GM23338 (cell line): ENCODE measurements at regions not wholly inside any gene's neighbourhood (a gene's known extent, or its start where the extent isn't known, plus 50 kb on each side); places are given as distances from the start of the nearest gene placed in this dataset.
A peak's percentile ranks its signal among the peaks of the same experiment; 100 is the strongest.

Source experiments
- ATAC-seq: fragments of 200-7000 bp; cut with Tn5 transposase; 3 replicates; pipeline ENCODE4 v1.9.1; 2020
- DNase-seq: peaks from one replicate; pipeline ENCODE4 v3.0.0-alpha.2; 2015; ENCODE audit warnings: low spot score
- H2AFZ ChIP-seq: fragments of 200-600 bp; sonication (generic); 2 replicates; pipeline ENCODE4 v1.8.0; 2016; ENCODE audit warnings: antibody characterized with exemption, mild to moderate bottlenecking, moderate library complexity
- H3F3A ChIP-seq: fragments of 200-600 bp; sonication (generic); replicated peaks from 2 replicates; pipeline ENCODE4 v1.8.0; 2017; ENCODE audit warnings: antibody characterized with exemption, mixed run types, low read depth
- H3K27ac ChIP-seq: fragments of 200-600 bp; sonication (generic); 2 replicates; pipeline ENCODE4 v1.6.1; 2016; ENCODE audit warnings: low read depth
- H3K27me3 ChIP-seq: fragments of 200-600 bp; sonication (generic); 2 replicates; pipeline ENCODE4 v1.8.0; 2016; ENCODE audit warnings: mild to moderate bottlenecking, mixed run types, moderate library complexity; ENCODE audit not compliant: insufficient read depth
- H3K36me3 ChIP-seq: fragments of 200-600 bp; sonication (generic); 2 replicates; pipeline ENCODE4 v1.8.0; 2016; ENCODE audit warnings: mild to moderate bottlenecking; ENCODE audit not compliant: insufficient read depth
- H3K4me1 ChIP-seq: fragments of 200-600 bp; sonication (generic); 2 replicates; pipeline ENCODE4 v1.8.0; 2016; ENCODE audit warnings: mild to moderate bottlenecking, moderate library complexity; ENCODE audit not compliant: insufficient read depth
- H3K4me2 ChIP-seq: fragments of 200-600 bp; sonication (generic); 2 replicates; pipeline ENCODE4 v1.7.1; 2017; ENCODE audit warnings: mixed run types
- H3K4me3 ChIP-seq: fragments of 200-600 bp; sonication (generic); 2 replicates; pipeline ENCODE4 v1.6.1; 2016; ENCODE audit warnings: mixed run types
- H3K79me2 ChIP-seq: fragments of 200-600 bp; sonication (generic); replicated peaks from 2 replicates; pipeline ENCODE4 v1.8.0; 2017; ENCODE audit warnings: mild to moderate bottlenecking; ENCODE audit not compliant: insufficient read depth
- H3K9me2 ChIP-seq: fragments of 200-600 bp; sonication (generic); 2 replicates; pipeline ENCODE4 v1.8.0; 2017; ENCODE audit not compliant: insufficient read depth
- H4K20me1 ChIP-seq: fragments of 200-600 bp; sonication (generic); replicated peaks from 2 replicates; pipeline ENCODE4 v1.8.0; 2017; ENCODE audit warnings: mild to moderate bottlenecking; ENCODE audit not compliant: insufficient read depth
- H3K27ac Mint-ChIP-seq: 2 replicates; pipeline ENCODE4 v1.8.0; 2020; ENCODE audit warnings: inconsistent platforms, mild to moderate bottlenecking, moderate library complexity, mixed read lengths
- H3K27me3 Mint-ChIP-seq: 3 replicates; pipeline ENCODE4 v1.8.0; 2022; ENCODE audit warnings: low read depth, mild to moderate bottlenecking, moderate library complexity, mixed read lengths, inconsistent platforms; ENCODE audit not compliant: insufficient read depth, poor library complexity
- H3K36me3 Mint-ChIP-seq: 3 replicates; pipeline ENCODE4 v1.8.0; 2021; ENCODE audit warnings: low read depth, mild to moderate bottlenecking, inconsistent platforms, moderate library complexity, mixed read lengths
- H3K4me1 Mint-ChIP-seq: 3 replicates; pipeline ENCODE4 v1.8.0; 2020; ENCODE audit warnings: mild to moderate bottlenecking, inconsistent platforms, mixed read lengths
- H3K4me3 Mint-ChIP-seq: 3 replicates; pipeline ENCODE4 v1.8.0; 2021; ENCODE audit warnings: moderate library complexity, mild to moderate bottlenecking, inconsistent platforms, mixed read lengths
- H3K9me3 Mint-ChIP-seq: 3 replicates; pipeline ENCODE4 v1.8.0; 2020; ENCODE audit warnings: moderate library complexity, mild to moderate bottlenecking, inconsistent platforms, mixed read lengths
- CREB1 ChIP-seq: fragments of 250-450 bp; sonication (Bioruptor Pico); IDR thresholded peaks from 2 replicates; pipeline ENCODE4 v1.5.0; 2020; ENCODE audit warnings: low read depth, mild to moderate bottlenecking, moderate library complexity
- ETS1 ChIP-seq: IDR thresholded peaks from 2 replicates; pipeline ENCODE4 v1.6.1; 2016; ENCODE audit warnings: antibody characterized with exemption
- EZH2 ChIP-seq: fragments of 200-600 bp; sonication (generic); IDR thresholded peaks from one replicate; pipeline ENCODE4 v1.8.0; 2017; ENCODE audit warnings: antibody characterized with exemption, mild to moderate bottlenecking, low read depth; ENCODE audit not compliant: unreplicated experiment
- JUNB ChIP-seq: IDR thresholded peaks from one replicate; pipeline ENCODE4 v1.6.1; 2016; ENCODE audit warnings: antibody characterized with exemption; ENCODE audit not compliant: unreplicated experiment
- POLR2AphosphoS5 ChIP-seq: IDR thresholded peaks from 2 replicates; pipeline ENCODE4 v1.6.1; 2016; ENCODE audit warnings: antibody characterized with exemption, low read depth
- REST ChIP-seq: IDR thresholded peaks from one replicate; pipeline ENCODE4 v1.6.1; 2018; ENCODE audit warnings: antibody characterized with exemption; ENCODE audit not compliant: unreplicated experiment
- ZNF462 ChIP-seq: fragments of 250-450 bp; sonication (Bioruptor Pico); IDR thresholded peaks from 2 replicates; pipeline ENCODE4 v1.5.0; 2020; ENCODE audit warnings: mild to moderate bottlenecking, moderate library complexity

DNA sequence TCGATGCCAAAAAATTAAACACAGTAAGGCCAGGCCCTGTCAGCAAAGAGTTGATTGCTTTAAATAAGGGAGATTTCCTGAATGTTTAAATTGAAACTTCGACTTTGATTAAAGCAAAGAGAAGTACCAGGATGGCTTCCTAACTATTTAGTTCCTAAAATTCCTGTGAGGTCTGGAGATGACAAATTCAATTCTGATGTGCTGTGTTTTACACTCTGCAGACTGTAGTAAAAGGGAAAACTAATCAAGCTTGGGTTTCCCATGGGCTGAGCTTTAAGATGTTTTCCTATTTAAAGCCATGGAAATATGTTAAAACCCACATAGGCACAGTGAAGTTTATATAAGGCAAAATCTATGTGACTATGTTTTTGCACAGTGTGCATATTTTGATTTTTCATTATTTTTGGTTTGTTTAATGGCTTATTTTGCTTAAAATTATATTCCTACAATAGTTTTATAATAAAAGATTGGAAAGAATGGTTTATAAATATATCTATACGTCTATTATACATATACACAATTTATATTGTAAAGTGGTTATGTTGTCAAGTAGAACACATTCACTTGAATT lies 198.5 kb upstream of the EYA4 start:
- no peak for ATAC-seq
- Mint-ChIP-seq H3K27me3 (no peaks in the 10 kb centered on the region), H3K9me3 (no peaks in the 10 kb centered on the region), H3K36me3 (no peaks in the 10 kb centered on the region), H3K4me1 (no peaks in the 10 kb centered on the region), H3K27ac (no peak overlapping the region), H3K4me3 (no peak overlapping the region)
- TF ChIP-seq REST = no peak
- no peak for TF ChIP-seq ETS1
- TF ChIP-seq CREB1 = no peak
- Histone ChIP-seq H3K4me3 (no peak overlapping the region), H3K9me2 (no peaks in the 10 kb centered on the region), H3K4me1 (no peaks in the 10 kb centered on the region), H3K36me3 (no peaks in the 10 kb centered on the region), H2AFZ (0 out of 2 replicates have a peak overlapping the region, but pooled peaks have one; percentile 30), H3K79me2 (no peaks in the 10 kb centered on the region), H3F3A (no peaks in the 10 kb centered on the region), H3K4me2 (no peak overlapping the region), H3K27ac (no peak overlapping the region), H4K20me1 (no peaks in the 10 kb centered on the region), H3K27me3 (no peaks in the 10 kb centered on the region)
- no peak for DNase-seq

DNA sequence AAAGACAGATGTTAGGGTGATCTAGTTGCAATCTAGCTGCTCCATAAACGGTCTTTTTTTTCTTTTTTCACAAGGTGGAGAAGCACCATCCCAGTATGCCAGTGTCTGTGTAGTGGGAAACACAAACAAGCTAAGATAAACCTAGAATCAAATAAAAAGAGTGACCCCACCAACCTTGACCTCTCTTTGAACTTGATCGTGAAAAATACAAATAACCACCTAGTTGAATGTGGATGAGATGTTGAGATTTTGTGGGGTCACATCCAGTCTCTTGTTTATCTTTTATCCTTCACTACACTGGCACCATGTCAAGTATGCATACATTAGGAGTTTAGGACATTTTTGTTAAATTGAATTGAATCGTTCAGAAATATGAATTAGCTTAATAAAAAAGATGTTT lies 194.6 kb upstream of the EYA4 start:
- Histone ChIP-seq H3K4me1 (no peaks in the 10 kb centered on the region), H3K4me2 (no peak overlapping the region)
- H3K9me3 Mint-ChIP-seq = no peaks in the 10 kb centered on the region
- no peak for TF ChIP-seq ZNF462
- no peak for TF ChIP-seq ETS1
- TF ChIP-seq EZH2 = no peak
- TF ChIP-seq CREB1 = no peak
- TF ChIP-seq POLR2AphosphoS5 = no peak
- no peak for TF ChIP-seq JUNB

More for the DNA sequence above, 194.6 kb upstream of the EYA4 start:
- H3K79me2 ChIP-seq = no peaks in the 10 kb centered on the region
- Mint-ChIP-seq H3K27ac (no peak overlapping the region), H3K4me1 (peaks cover 13% of the 10 kb centered on the region; the same call in 2 of the 3 replicates), H3K27me3 (no peaks in the 10 kb centered on the region), H3K4me3 (no peak overlapping the region), H3K36me3 (no peaks in the 10 kb centered on the region)
- no peak overlapping the region for H3K4me3 ChIP-seq
- H3F3A ChIP-seq = no peaks in the 10 kb centered on the region
- no peak overlapping the region for H3K27ac ChIP-seq
- no peaks in the 10 kb centered on the region for H4K20me1 ChIP-seq
- no peaks in the 10 kb centered on the region for H3K36me3 ChIP-seq
- ATAC-seq (no peak), DNase-seq (no peak)
- H3K27me3 ChIP-seq = no peaks in the 10 kb centered on the region
- no peaks in the 10 kb centered on the region for H3K9me2 ChIP-seq
- no peak overlapping the region for H2AFZ ChIP-seq
